NCI-H82 (cell line): ENCODE measurements at regions not wholly inside any gene's neighbourhood (a gene's known extent, or its start where the extent isn't known, plus 50 kb on each side); places are given as distances from the start of the nearest gene placed in this dataset.
"Not testable (repeated sequence)": the region's sequence is repeated elsewhere in the genome, so short reads cannot be mapped to it uniquely, and the experiment has no call there.

ENCODE experiments used
- DNase-seq: peaks from one replicate; lab custom pipeline; 2025; lab: John Stamatoyannopoulos, UW

DNA sequence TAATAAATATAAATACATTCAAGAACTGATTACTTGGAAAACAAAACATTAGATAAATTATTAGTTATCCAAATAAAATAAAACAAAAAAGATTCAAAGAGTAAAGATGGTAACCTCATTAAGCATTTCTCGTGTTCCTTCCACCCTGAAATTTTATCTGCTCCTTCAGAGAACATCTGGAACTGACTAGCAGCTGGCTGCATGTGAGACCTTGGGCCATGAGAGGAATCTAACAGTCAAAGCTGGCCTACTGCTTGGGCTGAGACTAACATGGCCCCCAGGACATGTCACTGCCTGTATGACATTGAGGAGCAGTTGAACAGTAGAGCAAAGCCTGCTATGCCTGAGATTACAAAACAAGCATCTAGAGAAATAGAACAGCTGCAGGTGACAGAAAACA, 208.5 kb upstream of the ZSWIM2 start:
- no peak for DNase-seq

DNA sequence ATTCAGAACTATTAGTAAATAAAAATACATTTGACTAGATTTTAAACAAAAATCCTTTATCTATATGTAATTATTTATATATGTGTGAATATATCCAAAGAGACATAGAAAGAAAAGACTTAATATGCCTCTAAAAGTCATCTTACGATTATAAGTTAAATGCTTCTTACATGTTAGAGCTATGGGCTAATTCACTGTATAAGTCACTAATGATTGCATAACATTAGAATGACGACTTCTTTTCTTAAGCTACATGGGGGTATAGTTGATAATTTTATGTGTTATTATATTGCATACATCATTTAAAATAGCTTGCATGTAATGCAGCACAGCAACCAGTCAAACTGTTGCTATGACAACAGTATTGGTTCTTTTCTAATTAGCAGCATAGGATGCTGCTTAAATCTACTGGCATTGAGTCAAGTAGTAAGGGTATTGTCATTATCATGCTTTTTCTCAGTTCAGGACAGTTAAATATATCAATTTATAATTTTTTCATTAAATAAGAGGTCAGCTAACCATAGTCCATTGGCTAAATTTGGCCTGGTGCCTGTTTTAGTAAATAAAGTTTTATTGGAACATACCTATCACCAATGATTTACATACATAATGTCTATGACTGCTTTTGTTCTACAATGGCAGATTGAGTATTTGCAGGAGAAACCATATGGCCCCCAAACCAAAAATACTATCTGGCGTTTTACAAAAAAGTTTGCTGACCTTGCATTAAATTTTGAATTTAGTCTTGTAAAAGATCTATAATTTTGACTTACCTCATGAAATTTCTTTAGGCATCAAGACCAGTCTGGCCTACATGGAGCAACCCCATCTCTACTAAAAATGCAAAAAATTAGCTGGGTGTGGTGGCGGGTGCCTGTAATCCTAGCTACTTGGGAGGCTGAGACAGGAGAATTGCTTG, 207.7 kb upstream of the ZSWIM2 start:
- DNase-seq: no peak

DNA sequence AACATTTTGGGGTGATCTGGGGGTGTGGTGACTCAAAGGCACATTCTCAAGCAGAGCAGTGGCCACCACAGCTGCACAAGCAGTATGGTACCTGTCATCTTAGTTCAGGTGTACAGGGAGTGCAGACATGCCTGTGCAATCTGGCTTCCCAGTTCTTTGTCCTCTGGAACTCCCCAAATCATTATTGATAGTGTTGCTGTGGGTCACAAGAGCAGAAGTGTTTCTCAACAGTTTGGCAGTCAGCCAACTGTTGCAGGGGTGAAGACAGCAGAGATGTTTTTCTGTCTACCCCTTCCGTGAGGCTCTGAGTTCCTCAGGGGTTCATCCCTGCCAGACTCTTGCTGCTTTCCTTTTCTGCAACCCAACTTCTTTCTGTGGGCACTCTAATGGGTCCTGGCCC, 206.5 kb upstream of the ZSWIM2 start:
- no peak for DNase-seq

DNA sequence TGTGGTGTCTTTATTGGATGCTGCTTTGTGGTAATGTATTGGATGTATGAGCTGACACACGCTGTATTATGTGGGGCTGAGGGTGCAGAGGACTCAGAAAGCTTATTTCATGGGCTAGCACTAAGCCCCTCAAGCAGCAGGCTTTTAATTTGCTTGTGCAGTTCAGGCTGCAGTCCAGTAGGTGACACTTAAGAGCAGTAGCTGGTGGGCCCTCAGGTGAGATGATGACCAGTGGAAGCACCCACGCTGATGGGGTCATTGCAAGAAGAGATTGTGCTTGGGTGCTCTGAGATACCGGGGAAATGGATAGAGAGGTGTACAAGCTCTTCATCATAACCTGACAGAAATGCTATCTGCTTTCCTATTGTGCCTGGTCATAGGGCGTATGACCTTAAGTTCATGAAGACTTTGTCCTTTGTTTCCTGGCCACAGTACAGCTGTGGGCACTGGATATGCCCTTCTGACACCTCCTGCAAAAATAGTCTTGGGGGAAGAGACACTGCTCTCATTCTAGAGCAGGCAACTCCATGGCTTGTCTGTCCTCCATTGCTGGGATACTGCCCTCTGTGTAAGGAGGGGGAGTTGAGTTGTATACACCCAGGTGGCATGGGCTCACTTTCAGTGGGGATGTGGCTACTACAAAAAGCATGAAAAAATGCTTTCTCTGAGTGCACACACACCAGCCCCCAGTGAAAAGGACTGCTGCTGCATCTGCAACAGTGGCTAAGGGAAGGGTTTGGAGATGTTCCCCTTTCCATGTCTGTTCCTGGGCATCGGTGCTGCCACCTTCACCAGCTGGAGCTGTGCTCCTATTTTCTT, 205.7 kb upstream of the ZSWIM2 start:
- peak; percentile 33 for DNase-seq

DNA sequence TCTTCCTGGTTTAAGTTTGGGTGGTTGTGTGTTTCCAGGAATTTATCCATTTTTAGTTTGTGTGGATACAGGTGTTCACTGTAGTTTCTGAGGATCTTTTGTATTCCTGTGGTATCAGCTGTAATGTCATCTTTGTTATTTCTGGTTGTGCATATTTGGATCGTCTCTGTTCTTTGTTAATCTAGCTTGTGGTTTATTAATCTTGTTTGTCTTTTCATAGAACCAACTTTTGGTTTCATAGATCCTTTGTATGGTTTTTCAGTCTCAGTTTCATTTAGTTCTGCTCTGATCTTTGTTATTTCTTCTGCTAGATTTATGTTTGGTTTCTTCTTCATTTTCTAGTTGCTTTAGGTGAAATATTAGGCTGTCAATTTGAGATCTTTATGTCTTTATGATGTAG, 202.4 kb upstream of the ZSWIM2 start:
- DNase-seq: no peak

DNA sequence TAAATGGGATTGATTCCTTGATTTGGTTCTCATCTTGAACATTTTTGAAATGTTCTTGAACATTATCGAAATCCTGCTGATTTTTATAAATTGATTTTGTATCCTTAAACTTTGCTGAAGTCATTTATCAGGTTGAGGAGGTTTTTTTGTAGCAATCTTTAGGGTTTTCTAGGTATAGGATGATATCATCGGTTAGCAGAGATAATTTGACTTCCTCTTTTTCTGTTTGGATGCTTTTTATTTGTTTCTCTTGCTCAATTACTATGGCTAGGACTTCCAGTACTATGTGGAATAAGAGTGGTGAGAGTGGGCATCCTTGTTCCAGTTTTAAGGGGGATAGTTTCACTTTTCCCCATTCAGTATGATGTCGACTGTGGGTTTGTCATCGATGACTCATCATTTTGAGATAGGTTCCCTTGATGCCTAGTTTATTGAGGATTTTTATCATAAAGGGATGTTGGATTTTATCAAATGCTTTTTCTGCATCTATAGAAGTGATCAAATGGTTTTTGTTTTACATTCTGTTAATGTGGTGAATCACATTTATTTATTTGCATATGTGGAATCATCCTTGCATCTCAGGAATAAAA, 201.5 kb upstream of the ZSWIM2 start:
- DNase-seq: no peak

DNA sequence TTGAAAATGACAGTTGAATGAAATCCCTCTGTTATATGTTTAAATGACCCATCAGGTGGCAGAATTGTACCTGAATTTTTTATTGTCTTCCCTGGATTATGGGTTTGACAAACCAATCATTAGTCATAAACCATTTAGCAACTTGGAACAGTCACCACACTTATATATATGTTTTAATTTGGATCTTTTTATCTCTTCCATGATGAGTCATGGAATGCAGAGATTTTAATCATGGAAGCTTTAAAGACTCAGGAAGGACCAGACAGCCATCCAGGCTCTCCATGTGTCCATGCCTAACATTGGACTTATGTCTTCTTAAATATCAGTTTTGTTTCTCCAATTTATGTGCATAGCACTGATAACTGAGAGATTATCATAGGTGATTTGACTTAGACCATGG, 188.3 kb upstream of the ZSWIM2 start:
- DNase-seq: no peak

DNA sequence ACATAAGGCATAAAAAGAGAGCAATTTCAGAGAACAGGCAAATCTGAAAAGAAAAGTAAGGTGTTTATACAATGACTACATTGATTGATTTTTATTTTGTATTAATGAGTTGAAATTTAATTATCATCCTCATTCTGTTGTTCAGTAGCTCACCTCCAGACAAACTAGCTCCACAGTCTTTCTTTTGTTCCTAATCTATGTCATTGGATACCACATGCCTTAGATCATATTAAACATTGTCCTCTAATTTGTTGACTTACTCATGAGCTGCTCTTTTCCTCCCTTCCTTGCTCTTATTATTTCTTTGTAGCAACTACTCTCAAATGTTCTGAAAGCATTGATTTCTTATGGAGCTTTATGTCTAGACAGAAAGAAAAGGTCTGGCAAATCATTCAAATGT, 185.5 kb upstream of the ZSWIM2 start:
- DNase-seq: no peak

DNA sequence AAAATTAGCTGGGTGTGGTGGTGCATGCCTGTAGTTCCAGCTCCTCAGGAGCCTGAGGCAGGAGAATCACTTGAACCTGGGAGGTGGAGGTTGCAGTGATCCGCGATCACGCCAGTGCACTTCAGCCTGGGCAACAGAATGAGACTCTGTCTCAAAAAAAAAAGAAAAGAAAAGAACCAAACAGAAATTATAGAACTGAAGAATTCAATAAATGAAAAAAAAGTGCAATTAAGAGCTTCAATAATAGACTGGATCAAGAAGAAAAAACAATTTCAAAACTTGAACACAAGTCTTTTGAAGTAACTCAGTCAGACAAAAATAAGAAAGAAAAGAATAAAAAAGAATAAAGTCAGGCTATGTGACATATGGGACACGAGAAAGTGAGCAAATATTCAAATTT, 175.8 kb upstream of the ZSWIM2 start:
- no peak for DNase-seq

DNA sequence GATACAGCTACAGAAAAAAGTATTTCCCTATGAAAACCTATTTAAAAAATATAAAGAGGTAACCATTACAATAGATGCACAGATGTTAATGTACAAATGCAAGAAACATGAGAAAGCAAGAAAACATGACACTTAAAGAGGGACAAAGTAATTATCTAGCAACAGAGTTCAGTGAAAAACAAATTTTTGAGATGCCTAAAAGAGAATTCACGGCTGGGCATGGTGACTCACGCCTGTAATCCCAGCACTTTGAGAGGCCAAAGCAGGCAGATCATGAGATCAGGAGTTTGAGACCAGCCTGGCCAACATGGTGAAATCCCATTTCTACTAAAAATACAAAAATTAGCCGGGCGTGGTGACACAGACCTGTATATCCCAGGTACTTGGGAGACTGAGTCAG, 175.0 kb upstream of the ZSWIM2 start:
- DNase-seq: not testable (repeated sequence)

DNA sequence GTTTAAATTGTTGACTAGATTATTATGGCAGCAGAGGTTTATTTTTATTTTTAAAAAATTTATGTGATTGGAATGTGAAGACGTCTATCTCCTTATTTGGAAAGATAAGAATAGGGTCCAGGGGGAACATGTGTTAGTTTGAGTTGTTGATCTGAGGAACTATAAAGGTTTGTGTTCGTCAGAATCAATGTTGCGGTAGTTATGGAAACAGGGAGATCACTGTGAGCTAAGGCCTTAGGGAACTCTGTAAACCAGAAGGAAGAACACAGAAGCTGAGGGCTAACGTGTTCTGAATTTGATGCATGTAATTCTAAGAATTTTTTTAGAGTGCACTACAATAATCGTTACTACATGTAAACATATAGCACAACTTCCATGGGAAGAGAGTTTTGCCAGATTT, 168.5 kb upstream of the ZSWIM2 start:
- DNase-seq: no peak

DNA sequence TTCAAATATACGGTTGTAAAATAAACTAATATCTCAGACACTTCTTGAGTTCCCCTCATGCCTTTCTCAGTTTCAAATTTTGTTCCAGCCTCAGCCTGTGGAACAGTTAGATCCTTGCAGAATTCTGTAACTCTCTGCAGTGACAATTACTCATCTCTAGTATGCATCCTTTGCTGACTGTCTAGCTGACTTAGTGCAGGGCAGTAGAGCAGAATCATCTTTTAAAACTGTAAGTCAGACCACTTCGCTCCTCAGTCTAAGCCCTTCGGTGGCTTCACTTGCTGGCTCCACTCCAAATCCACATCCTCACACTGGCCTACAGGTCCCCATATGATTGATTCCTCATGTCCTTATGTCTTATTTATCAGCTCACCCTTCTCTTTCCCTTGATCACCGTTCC, 164.1 kb upstream of the ZSWIM2 start:
- peak; percentile 7 for DNase-seq

DNA sequence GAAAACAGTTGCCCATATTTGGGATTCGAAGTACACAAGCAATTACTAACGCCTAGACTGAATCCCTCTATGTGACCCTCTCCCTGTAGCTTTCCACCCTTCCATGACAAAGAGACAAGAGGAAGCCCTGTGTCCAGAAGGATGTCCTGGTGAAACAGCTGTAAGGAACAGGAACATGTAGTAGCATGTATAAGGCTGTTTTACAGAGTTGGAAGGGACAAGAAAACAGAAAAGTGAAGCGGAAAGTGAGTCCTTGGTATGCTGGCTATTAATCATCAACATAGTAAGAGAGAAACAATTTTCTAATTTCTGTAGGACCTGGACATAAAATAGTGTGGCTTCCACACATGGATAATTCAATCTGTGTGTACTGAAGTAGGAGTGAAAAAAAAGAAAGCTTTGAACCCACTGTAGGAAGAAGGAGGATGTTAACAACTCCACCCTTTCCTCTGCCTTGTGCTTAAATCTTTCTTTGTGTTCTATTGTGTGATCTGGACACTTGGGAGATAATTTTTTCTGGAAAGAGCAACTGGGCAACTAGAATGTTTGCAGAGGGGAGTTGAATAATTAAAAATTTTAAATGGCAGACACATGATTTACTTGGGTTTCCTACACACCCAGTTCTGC, 162.3 kb upstream of the ZSWIM2 start:
- DNase-seq: no peak

DNA sequence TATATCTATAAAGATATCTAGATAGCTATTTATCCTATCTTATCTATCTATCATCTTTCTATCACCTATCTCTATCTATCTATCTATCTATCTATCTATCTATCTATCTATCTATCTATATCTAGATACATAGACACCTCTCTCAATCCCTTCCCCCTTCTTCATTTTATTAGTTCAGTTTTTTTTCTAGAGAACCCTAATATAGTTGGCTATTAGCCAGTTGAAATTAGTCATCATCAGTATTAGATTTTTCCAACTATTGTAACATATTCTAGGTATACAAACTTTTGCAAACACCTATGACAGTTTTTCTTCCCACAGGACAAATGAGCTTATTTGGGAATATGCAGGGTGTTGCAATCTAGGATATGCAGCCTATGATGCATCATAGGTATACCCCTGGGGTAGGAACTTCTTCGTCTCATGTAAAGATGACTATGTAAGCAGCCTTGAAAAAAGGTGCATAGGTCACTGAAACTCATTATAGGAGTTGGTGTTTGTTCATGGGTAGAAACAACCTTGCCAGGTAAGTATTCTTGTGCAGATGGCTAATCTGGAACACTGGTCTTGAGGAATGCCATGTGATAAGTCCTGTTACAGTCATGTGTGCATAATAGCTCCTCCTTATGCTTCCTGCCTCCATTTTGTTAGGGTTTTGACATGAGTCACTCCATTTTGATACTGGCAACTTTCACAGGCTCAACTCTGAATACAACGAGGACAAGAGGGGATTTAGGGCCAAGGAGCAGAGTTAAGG, 160.7 kb upstream of the ZSWIM2 start:
- no peak for DNase-seq

DNA sequence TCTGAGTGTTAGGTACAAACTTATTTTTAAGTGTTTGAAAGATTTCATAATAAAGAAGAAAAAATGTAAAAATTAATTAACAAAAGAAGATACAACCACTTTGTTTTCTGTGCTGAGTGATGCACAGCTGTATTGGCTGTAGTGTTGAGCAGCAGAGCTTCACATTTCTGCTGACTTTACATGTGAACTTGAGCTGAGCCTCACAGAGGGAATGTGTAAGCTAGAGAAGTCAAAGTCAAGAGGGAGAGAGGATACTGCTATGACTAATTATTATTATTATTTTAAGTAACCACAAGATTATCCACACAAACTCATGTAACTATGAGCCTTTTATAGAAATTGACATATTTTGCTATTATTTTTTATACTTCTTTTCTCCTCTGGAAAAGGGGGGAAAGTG, 159.1 kb upstream of the ZSWIM2 start:
- DNase-seq: no peak

DNA sequence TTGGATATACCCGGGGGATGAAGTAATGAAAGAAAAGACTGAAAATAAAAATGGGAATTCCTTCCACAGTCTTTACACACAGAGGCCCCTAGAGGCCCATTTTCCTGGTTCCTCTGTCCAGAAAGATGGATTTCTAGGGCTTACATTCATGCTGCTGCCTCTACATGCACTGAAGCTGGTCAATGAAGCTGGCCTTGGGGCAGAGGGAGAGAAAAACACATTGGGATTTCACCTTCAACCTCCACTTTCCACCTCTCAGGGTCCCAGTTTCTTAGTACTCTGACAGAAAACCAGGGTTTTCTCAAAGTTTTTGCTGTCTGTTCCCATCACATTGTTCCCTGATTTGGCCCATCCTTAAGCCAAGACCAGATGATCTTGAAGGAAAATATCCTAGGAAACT, 154.6 kb upstream of the ZSWIM2 start:
- no peak for DNase-seq

DNA sequence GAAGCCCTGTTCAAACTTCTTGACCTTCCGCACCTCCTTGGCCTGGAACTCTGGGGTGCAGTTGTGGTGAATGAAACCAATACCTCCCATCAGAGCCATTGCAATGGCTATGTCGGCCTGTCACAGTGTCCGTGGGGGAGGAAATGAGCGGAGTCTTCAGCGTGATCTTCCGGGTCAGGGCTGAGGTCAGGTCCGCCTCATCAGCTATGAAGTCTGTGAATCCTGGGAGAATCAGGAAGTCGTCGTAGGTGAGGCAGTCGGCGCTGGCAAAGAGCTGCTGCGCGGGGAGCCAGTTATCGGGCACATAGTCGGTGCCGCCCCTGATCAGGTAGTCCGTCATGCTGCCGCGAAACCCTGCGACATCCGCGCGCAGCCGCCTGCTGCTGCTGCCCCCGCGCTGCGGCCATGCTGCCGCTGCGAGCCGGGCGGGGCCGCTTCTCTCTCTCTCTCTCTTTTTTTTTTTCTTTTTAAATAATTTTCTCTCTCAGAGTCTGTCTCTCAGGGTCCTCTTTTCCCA, 154.1 kb upstream of the ZSWIM2 start:
- no peak for DNase-seq

DNA sequence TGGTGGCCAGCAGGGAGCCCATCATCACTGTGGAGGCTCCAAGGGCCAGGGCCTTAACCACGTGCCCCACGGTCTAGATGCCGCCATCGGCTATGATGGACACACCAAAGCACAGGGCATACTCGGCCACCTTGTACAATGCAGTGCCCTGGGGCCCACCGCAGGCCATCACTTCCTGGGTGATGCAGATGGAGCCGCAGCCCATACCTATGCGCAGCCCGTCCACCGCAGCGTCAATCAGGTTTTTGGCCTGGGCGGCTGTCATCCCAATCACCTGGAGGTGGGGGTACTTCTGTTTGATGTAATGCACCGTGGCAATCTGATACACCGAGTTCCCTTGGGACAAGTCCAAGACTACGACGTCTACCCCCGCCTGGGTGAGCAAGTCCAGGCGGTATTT, 153.3 kb upstream of the ZSWIM2 start:
- DNase-seq: no peak

DNA sequence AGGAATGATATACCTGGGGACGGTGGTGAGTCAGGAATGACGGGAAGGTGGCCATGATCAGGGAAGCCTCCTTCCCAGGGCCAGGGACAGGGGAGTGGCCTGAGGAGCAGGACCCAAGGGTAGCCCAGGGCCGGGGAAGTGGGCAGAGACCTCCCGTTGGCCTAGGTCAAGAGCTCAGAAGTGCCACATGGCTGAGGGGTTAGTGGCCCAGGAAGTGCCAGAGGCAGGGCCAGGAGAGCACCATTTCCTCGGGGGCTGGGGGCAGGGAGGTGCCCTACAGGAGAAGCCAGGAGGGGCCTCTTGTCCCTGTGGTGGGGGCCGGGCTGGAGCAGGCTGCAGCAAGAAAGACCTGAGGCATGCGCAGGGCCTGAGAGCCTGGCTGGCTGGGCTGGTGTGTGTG, 152.3 kb upstream of the ZSWIM2 start:
- DNase-seq: no peak

DNA sequence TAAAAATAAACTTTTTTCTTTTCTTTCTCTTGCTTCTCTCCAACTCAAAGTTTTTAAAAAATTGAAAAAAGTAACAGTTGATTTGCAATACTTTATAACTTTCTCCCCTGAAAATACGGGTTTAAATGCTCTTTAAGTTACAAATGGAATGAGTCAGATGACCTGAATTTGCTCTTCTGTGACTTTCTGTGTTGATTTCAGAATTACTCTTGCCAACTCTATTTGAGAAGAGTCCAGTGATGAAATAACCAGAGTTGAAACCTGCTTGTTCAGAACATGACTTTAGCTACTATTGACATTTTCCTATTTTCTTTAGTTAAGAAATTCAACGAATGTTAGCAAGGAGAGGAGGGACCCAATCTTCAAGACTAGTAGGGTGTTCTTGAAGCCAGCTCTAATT, 146.1 kb upstream of the ZSWIM2 start:
- no peak for DNase-seq

DNA sequence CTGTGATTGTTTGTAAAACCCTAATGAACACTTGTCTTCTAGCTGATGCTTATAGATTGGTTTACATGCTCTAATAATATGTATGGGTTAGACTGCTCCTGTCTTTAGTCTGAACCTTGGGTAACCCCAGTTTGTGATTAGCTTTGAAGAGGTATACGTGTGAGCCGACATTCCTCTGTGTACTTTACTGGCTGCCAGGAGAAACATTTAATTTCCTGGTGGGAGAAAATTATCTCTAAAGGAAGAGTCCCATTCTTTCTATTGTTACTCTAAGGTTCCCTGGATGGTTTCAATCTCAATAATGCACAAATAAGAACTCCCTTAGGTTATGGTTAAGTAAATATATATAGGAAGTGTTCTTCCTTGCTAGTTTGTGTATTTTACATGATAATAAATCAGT, 143.6 kb upstream of the ZSWIM2 start:
- DNase-seq: no peak
